Testis (tissue), 2 donors: ENCODE measurements at regions not wholly inside any gene's neighbourhood (a gene's known extent, or its start where the extent isn't known, plus 50 kb on each side); places are given as distances from the start of the nearest gene placed in this dataset.
"Not testable (repeated sequence)": the region's sequence is repeated elsewhere in the genome, so short reads cannot be mapped to it uniquely, and the experiment has no call there.

Source experiments
- CTCF ChIP-seq, 3 experiments: fragments of 450-650 bp in 2 of 3; fragments of 200-600 bp in 1 of 3; sonication (generic) in 1 of 3; IDR thresholded peaks; one replicate each; pipeline ENCODE4 v1.5.1; 2016 to 2019; ENCODE audit warnings: antibody characterized with exemption in 3 of 3, mild to moderate bottlenecking in 2 of 3, moderate library complexity in 1 of 3
- POLR2A ChIP-seq: fragments of 450-650 bp; IDR thresholded peaks from one replicate; pipeline ENCODE4 v1.6.1; 2017; ENCODE audit warnings: antibody characterized with exemption, mild to moderate bottlenecking, moderate library complexity

GRCh38 chr6:165124681-165125080 lies 184.7 kb downstream of the C6orf118 start:
- not testable (repeated sequence) for TF ChIP-seq CTCF (IDR thresholded peaks at IDR 0.05); POLR2A
